Keratinocyte (primary cell): ENCODE measurements at regions not wholly inside any gene's neighbourhood (a gene's known extent, or its start where the extent isn't known, plus 50 kb on each side); places are given as distances from the start of the nearest gene placed in this dataset.

Experiments
- EZH2 ChIP-seq: IDR thresholded peaks from one replicate; pipeline ENCODE4 v1.6.1; 2012; ENCODE audit warnings: inconsistent platforms, mild to moderate bottlenecking, low read length, moderate library complexity
- TF ChIP-seq, protein P1 (sequence below), 3 experiments: IDR thresholded peaks in 1 of 3; conservative IDR thresholded peaks in 1 of 3; optimal IDR thresholded peaks in 1 of 3; 2 replicates in 2 of 3; 3 replicates in 1 of 3; pipeline versions ENCODE3 to v1.5.1; 2011; ENCODE audit warnings: low read length in 3 of 3, mild to moderate bottlenecking in 3 of 3, moderate library complexity in 2 of 3, control low read depth in 1 of 3, inconsistent platforms in 1 of 3; ENCODE audit not compliant: insufficient read depth in 2 of 3; ENCODE audit errors: extremely low read depth in 1 of 3

- TF ChIP-seq, protein P1, sequence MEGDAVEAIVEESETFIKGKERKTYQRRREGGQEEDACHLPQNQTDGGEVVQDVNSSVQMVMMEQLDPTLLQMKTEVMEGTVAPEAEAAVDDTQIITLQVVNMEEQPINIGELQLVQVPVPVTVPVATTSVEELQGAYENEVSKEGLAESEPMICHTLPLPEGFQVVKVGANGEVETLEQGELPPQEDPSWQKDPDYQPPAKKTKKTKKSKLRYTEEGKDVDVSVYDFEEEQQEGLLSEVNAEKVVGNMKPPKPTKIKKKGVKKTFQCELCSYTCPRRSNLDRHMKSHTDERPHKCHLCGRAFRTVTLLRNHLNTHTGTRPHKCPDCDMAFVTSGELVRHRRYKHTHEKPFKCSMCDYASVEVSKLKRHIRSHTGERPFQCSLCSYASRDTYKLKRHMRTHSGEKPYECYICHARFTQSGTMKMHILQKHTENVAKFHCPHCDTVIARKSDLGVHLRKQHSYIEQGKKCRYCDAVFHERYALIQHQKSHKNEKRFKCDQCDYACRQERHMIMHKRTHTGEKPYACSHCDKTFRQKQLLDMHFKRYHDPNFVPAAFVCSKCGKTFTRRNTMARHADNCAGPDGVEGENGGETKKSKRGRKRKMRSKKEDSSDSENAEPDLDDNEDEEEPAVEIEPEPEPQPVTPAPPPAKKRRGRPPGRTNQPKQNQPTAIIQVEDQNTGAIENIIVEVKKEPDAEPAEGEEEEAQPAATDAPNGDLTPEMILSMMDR (optimal IDR thresholded peaks at IDR 0.05 in 1 of 3, IDR thresholded peaks at IDR 0.05 in 1 of 3, conservative IDR thresholded peaks at IDR 0.05 in 1 of 3; ENCODE audit: extremely low read depth in 1 of 3, insufficient read depth in 2 of 3, low read length in 3 of 3) = no peak
- no peak for TF ChIP-seq EZH2
These were observed 161.5 kb upstream of the C1orf174 start for GRCh38 chr1:4061521-4062031.
